ENCODE measurements at regions not wholly inside any gene's neighbourhood (a gene's known extent, or its start where the extent isn't known, plus 50 kb on each side); places are given as distances from the start of the nearest gene placed in this dataset.

DNA sequence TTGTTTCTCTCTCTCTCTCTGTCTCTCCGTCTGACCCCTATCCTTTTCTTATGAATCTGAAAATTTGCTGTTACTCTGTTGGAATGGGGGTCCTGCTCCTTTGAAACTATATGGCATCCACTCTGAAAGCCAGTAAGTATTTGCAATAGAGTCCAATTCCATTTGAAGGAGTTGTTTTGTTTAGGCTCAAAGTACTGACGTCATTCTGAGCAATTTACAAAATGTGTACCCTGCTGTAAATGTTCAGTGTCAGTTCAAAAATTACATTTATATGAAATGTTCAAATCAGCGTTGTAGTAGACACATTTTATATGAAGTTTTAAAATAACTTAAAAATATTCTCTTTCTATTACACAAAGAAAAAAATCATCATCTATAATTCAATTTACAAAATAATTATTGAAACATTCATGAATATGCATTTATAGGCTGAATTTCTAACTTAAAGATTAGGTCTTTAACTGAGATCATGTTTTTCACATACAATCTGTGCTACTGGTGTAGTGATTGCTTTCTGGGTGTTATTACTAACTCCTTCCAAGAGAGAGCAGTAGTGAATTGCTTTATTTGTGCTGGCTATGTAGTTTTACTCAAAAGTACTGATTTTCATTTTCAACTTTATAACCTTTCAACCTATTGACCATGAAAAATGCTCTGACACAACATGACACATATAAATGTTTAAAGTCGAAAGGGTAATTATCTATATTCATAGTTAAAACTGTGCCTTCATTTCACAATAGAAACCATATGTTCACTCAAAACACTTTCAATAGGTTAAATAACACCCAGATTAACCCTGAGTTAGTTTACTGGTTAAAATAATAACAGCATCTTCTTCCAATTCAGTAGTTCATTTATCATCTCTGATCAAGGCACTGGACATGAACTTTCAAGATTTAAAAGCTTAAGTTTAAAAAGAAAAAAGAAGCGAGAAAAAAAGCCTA lies 253.1 kb upstream of the ADGRL4 start:
- no peaks in the 10 kb centered on the region for H3K9me3 ChIP-seq
- no peak overlapping the region for H3K27ac ChIP-seq
- TF ChIP-seq, protein P1, sequence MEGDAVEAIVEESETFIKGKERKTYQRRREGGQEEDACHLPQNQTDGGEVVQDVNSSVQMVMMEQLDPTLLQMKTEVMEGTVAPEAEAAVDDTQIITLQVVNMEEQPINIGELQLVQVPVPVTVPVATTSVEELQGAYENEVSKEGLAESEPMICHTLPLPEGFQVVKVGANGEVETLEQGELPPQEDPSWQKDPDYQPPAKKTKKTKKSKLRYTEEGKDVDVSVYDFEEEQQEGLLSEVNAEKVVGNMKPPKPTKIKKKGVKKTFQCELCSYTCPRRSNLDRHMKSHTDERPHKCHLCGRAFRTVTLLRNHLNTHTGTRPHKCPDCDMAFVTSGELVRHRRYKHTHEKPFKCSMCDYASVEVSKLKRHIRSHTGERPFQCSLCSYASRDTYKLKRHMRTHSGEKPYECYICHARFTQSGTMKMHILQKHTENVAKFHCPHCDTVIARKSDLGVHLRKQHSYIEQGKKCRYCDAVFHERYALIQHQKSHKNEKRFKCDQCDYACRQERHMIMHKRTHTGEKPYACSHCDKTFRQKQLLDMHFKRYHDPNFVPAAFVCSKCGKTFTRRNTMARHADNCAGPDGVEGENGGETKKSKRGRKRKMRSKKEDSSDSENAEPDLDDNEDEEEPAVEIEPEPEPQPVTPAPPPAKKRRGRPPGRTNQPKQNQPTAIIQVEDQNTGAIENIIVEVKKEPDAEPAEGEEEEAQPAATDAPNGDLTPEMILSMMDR (IDR thresholded peaks at IDR 0.05), result peak in 1 of 3 experiments; percentile 36
- TF ChIP-seq POLR2A (IDR thresholded peaks at IDR 0.05), result no peak
- WGBS, 2 donors, result 66 to 69% methylated on average over 5 of the region's 5 CpGs
- no peak overlapping the region for H3K4me3 ChIP-seq
- no peaks in the 10 kb centered on the region for H3K27me3 ChIP-seq
- H3K4me1 ChIP-seq, result no peaks in the 10 kb centered on the region
- no peaks in the 10 kb centered on the region for H3K36me3 ChIP-seq (ENCODE audit: low read depth, missing control alignments)
- DNase-seq, result no peak
- intact Hi-C loops (cut with DNase I; ENCODE audit: low total_unique reads), result no loop called here

GRCh38 chr1:79255421-79255820 lies 248.9 kb upstream of the ADGRL4 start:
- Histone ChIP-seq H3K4me3 (no peak overlapping the region), H3K9me3 (no peaks in the 10 kb centered on the region), H3K27me3 (no peaks in the 10 kb centered on the region), H3K36me3 (ENCODE audit: low read depth, missing control alignments) (no peaks in the 10 kb centered on the region), H3K4me1 (no peaks in the 10 kb centered on the region), H3K27ac (no peak overlapping the region)
- WGBS, 2 donors, result 89 to 91% methylated on average over 2 of the region's 2 CpGs
- TF ChIP-seq, protein P1 (IDR thresholded peaks at IDR 0.05), result no peak
- TF ChIP-seq POLR2A (IDR thresholded peaks at IDR 0.05), result no peak
- no peak for DNase-seq
- intact Hi-C loops (cut with DNase I; ENCODE audit: low total_unique reads), result no loop called here

DNA sequence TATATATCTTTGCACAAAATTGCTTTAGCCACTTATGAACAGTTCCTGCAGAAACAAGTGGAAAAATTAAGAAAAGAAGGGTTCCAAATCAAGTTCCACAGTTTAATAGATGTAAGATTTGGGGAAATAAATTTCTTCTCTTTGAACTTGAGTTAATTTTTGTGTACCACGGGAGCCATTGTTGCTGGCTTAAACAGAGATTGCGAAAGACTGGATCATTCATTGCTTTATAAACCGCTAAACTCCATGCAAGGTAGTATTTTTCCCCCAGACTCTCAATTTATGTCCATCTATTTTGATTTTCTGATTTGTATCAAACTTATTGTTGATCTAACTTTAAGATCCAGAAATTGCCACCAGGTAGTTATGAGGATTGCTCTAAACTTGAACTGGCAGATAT lies 246.1 kb upstream of the ADGRL4 start:
- no peak for DNase-seq
- H3K27ac ChIP-seq, result no peak overlapping the region
- 87 to 98% methylated on average over 3 of the region's 3 CpGs for WGBS, 2 donors

DNA sequence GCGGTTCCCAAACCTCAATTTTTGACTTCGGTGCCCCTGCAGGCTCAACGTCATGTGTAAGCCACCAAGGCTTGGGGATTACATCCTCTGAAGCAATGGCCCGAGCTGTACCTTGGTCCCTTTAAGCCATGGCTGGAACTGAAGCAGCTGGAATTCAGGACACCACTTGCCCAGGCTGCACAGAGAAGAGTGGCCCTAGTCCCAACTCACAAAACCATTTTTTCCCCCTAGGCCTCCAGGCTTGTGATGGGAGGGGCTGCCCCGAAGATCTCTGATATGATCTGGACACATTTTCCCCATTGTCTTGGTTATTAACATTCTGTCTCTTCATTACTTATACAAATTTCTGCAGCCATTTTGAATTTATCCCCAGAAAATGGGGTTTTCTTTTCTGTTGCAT lies 233.3 kb upstream of the ADGRL4 start:
- no peak overlapping the region for H3K27ac ChIP-seq
- no peak for DNase-seq
- intact Hi-C loops (cut with DNase I; ENCODE audit: low total_unique reads), result no loop called here
- H3K27me3 ChIP-seq, result no peaks in the 10 kb centered on the region
- WGBS, 2 donors, result 96% methylated on average over 5 of the region's 5 CpGs
- no peaks in the 10 kb centered on the region for H3K36me3 ChIP-seq (ENCODE audit: low read depth, missing control alignments)
- TF ChIP-seq POLR2A (IDR thresholded peaks at IDR 0.05), result no peak
- TF ChIP-seq, protein P1 (IDR thresholded peaks at IDR 0.05), result no peak
- H3K4me3 ChIP-seq, result no peak overlapping the region
- H3K4me1 ChIP-seq, result no peaks in the 10 kb centered on the region
- H3K9me3 ChIP-seq, result no peaks in the 10 kb centered on the region

More for the DNA sequence above, 246.1 kb upstream of the ADGRL4 start:
- intact Hi-C loops (cut with DNase I; ENCODE audit: low total_unique reads), result no loop called here
- Histone ChIP-seq H3K36me3 (ENCODE audit: low read depth, missing control alignments) (no peaks in the 10 kb centered on the region), H3K4me3 (no peak overlapping the region), H3K9me3 (no peaks in the 10 kb centered on the region), H3K4me1 (no peaks in the 10 kb centered on the region), H3K27me3 (no peaks in the 10 kb centered on the region)
- TF ChIP-seq, protein P1 (IDR thresholded peaks at IDR 0.05), result no peak
- TF ChIP-seq POLR2A (IDR thresholded peaks at IDR 0.05), result no peak
